ENCODE measurements at regions not wholly inside any gene's neighbourhood (a gene's known extent, or its start where the extent isn't known, plus 50 kb on each side); places are given as distances from the start of the nearest gene placed in this dataset.
"Not testable (repeated sequence)": the region's sequence is repeated elsewhere in the genome, so short reads cannot be mapped to it uniquely, and the experiment has no call there.

DNA sequence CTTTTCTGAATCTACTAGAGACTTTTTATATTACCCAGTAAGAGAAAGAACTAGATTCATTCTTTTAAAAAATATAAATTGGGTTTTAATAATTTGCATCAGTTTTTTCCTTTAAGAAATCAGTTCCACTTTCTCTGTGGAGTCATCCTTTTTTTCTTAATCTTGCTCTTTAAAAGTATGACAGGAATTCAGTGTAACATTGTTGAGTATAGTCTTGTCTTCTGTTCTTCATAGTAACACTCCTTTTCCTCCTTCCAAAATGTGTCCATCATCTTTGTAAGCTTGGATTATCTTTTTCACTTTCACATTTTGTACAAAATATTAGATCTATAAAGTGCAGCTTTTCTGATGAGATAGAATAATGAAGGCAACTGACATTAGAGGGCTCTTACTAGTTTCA is 135.4 kb downstream of the HAUS1 start:
- DNase-seq (ENCODE audit: low read depth), result no peak
- no peaks in the 10 kb centered on the region for H3K36me3 ChIP-seq (ENCODE audit: control insufficient read depth, insufficient read depth, low read length)
- H3K27me3 ChIP-seq (ENCODE audit: control insufficient read depth, insufficient read depth, low read length), result no peaks in the 10 kb centered on the region
- H3K4me3 ChIP-seq (ENCODE audit: low read depth, low read length), result no peak overlapping the region
- TF ChIP-seq, protein P1, sequence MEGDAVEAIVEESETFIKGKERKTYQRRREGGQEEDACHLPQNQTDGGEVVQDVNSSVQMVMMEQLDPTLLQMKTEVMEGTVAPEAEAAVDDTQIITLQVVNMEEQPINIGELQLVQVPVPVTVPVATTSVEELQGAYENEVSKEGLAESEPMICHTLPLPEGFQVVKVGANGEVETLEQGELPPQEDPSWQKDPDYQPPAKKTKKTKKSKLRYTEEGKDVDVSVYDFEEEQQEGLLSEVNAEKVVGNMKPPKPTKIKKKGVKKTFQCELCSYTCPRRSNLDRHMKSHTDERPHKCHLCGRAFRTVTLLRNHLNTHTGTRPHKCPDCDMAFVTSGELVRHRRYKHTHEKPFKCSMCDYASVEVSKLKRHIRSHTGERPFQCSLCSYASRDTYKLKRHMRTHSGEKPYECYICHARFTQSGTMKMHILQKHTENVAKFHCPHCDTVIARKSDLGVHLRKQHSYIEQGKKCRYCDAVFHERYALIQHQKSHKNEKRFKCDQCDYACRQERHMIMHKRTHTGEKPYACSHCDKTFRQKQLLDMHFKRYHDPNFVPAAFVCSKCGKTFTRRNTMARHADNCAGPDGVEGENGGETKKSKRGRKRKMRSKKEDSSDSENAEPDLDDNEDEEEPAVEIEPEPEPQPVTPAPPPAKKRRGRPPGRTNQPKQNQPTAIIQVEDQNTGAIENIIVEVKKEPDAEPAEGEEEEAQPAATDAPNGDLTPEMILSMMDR (IDR thresholded peaks at IDR 0.05; ENCODE audit: insufficient read depth, low read length, poor library complexity, severe bottlenecking), result no peak

DNA sequence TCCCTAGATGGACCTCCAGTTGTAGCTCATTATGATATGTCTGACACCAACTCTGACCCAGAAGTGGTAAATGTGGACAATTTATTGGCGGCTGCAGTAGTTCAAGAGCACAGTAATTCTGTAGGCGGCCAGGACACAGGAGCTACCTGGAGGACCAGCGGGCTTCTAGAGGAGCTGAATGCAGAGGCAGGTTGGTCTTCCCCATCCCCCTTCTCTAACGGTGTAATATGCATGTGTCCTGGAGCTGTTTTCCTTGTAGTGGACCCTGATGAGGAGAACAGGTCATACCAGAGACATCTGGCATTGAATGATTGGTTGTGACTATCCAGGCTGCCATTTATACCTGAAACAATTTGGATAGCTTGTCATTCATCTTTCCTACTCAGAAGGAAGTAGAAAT is 135.8 kb downstream of the HAUS1 start:
- Histone ChIP-seq H3K36me3 (ENCODE audit: control insufficient read depth, insufficient read depth, low read length) (no peaks in the 10 kb centered on the region), H3K4me3 (ENCODE audit: low read depth, low read length) (no peak overlapping the region), H3K27me3 (ENCODE audit: control insufficient read depth, insufficient read depth, low read length) (no peaks in the 10 kb centered on the region)
- no peak for DNase-seq (ENCODE audit: low read depth)
- TF ChIP-seq, protein P1 (IDR thresholded peaks at IDR 0.05; ENCODE audit: insufficient read depth, low read length, poor library complexity, severe bottlenecking), result no peak

GRCh38 chr18:46241393-46241792 is 137.2 kb downstream of the HAUS1 start:
- not testable (repeated sequence) for DNase-seq (ENCODE audit: low read depth); H3K27me3 ChIP-seq (ENCODE audit: control insufficient read depth, insufficient read depth, low read length); H3K4me3 ChIP-seq (ENCODE audit: low read depth, low read length); H3K36me3 ChIP-seq (ENCODE audit: control insufficient read depth, insufficient read depth, low read length)

- H3K4me3 ChIP-seq (ENCODE audit: low read depth, low read length), result no peak overlapping the region
- H3K27me3 ChIP-seq (ENCODE audit: control insufficient read depth, insufficient read depth, low read length), result no peaks in the 10 kb centered on the region
- no peak for DNase-seq (ENCODE audit: low read depth)
- TF ChIP-seq, protein P1 (IDR thresholded peaks at IDR 0.05; ENCODE audit: insufficient read depth, low read length, poor library complexity, severe bottlenecking), result no peak
- H3K36me3 ChIP-seq (ENCODE audit: control insufficient read depth, insufficient read depth, low read length), result no peaks in the 10 kb centered on the region
Observed at GRCh38 chr18:46242183-46242582, 138.0 kb downstream of the HAUS1 start.

DNA sequence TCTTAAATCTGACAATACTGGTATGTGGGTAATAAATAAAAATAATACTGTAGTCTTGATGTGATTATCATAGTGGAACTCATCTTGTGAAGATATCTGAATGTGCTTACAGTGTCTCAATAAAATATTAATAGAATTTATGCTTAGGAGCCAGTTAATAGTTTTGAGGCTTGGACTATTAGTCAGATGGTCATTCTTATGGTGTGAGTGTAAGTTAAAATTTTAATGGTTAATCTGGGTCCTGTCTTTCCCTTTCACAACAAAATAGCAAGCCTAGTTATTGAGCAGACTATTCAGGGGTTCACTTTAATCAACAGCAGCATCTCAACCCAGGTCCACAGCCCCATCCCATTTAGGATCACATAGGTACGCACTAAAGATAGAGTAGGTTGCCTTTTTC is 138.9 kb downstream of the HAUS1 start:
- Histone ChIP-seq H3K36me3 (ENCODE audit: control insufficient read depth, insufficient read depth, low read length) (no peaks in the 10 kb centered on the region), H3K4me3 (ENCODE audit: low read depth, low read length) (no peak overlapping the region), H3K27me3 (ENCODE audit: control insufficient read depth, insufficient read depth, low read length) (no peaks in the 10 kb centered on the region)
- TF ChIP-seq, protein P1 (IDR thresholded peaks at IDR 0.05; ENCODE audit: insufficient read depth, low read length, poor library complexity, severe bottlenecking), result no peak
- DNase-seq (ENCODE audit: low read depth), result no peak

DNA sequence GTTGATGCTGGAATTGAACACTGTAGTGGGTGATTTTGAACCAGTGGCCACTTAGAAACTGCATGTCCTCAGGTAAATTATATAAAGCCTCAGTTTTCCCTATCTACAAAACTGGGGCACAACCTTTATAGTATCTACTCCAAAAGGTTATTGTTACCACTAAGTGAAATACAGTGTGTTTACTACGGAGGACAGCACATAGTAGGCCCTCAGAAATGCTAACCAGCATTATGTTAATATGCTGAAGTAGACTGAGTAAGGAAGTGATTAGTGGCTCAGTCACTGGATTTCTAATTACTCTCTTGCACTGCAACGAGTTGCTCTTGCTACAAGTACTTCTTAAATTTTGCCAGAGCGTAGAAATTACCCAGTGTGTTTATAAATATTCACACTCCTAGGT is 139.5 kb downstream of the HAUS1 start:
- no peak for DNase-seq (ENCODE audit: low read depth)
- no peak overlapping the region for H3K4me3 ChIP-seq (ENCODE audit: low read depth, low read length)
- TF ChIP-seq, protein P1 (IDR thresholded peaks at IDR 0.05; ENCODE audit: insufficient read depth, low read length, poor library complexity, severe bottlenecking), result no peak
- H3K27me3 ChIP-seq (ENCODE audit: control insufficient read depth, insufficient read depth, low read length), result no peaks in the 10 kb centered on the region
- no peaks in the 10 kb centered on the region for H3K36me3 ChIP-seq (ENCODE audit: control insufficient read depth, insufficient read depth, low read length)
